ENCODE measurements at regions not wholly inside any gene's neighbourhood (a gene's known extent, or its start where the extent isn't known, plus 50 kb on each side); places are given as distances from the start of the nearest gene placed in this dataset.

DNA sequence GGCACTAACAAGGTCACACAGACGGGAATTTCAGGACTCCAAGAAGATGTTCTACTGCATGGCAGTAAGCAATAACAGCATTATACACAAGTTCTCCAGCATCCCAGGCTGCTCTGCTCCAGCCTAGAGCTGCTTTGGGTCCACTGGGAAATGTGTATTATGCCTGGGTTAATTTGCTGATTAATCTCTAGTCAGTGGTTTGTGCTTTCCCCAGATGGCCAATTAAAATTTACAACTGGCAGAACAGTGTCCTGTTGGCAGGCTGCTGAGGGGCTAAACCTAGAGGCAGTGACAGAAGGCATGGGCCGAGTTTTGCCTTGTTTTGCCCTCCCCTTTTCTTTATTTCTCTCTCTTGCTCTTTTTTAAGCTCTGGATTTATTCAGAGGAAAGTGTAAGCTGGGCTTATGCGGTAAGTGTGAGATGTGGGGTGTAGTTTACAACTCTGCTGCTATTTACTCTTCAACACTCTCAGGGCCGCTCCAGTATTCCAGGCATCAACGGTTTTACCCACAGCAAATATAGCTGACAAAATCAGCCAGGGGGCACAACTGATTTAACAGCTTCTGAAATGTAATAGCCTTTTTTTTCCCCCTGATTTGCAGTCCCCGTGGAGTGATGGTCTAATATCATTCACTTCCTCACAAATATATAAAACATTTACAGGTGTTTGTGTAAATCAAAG lies 348.0 kb downstream of the GPD2 start:
- H3K9me3 Mint-ChIP-seq (ENCODE audit: low read depth), result no peaks in the 10 kb centered on the region
- H3K4me1 Mint-ChIP-seq, result no peaks in the 10 kb centered on the region
- ChIA-PET CTCF (interaction anchor here (0.6 kb wide), 1 partner anchor 414 kb away, joined by 3 read pairs; no protein-coding TSS in a partner anchor), POLR2A (no interaction called here)
- no peaks in the 10 kb centered on the region for H3K36me3 Mint-ChIP-seq (ENCODE audit: low read depth)
- H3K4me3 Mint-ChIP-seq, result no peak overlapping the region
- intact Hi-C loops (cut with DNase I, micrococcal nuclease), result no loop called here
- H3K27me3 Mint-ChIP-seq, result no peaks in the 10 kb centered on the region
- H3K27ac Mint-ChIP-seq, result no peak overlapping the region
- DNase-seq (no peak), ATAC-seq (no peak)

DNA sequence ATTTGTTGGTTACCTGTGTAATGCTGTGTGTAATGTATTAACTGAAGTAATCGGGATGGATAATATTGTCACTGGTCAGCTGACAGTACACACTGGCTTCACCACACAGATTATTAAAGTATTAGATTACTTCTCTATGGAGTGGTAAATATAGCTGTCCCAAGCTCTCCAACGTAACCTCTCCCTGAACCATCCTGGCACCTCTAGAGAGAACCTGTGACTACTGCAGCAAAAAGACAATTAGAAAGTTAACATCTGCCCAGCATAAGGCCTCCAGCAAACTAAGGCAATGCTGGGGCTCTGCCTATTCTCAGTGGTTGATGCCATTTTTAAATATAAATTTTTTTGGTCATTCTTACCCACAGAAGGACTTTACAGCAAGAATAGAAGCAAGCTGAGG lies 351.3 kb downstream of the GPD2 start:
- Mint-ChIP-seq H3K4me1 (no peaks in the 10 kb centered on the region), H3K27me3 (no peaks in the 10 kb centered on the region), H3K4me3 (no peak overlapping the region), H3K9me3 (ENCODE audit: low read depth) (no peaks in the 10 kb centered on the region), H3K36me3 (ENCODE audit: low read depth) (no peaks in the 10 kb centered on the region), H3K27ac (no peak overlapping the region)
- intact Hi-C loops (cut with DNase I, micrococcal nuclease), result no loop called here
- CTCF ChIA-PET, result no interaction called here
- DNase-seq (no peak), ATAC-seq (no peak)
- POLR2A ChIA-PET, result no interaction called here

GRCh38 chr2:156790343-156791037 lies 354.3 kb downstream of the GPD2 start:
- intact Hi-C loops (cut with DNase I, micrococcal nuclease), result no loop called here
- DNase-seq (no peak), ATAC-seq (no peak)
- ChIA-PET CTCF (interaction anchor here (0.8 kb wide), 1 partner anchor 426 kb away, joined by 3 read pairs; no protein-coding TSS in a partner anchor), POLR2A (no interaction called here)
- Mint-ChIP-seq H3K9me3 (ENCODE audit: low read depth) (no peaks in the 10 kb centered on the region), H3K4me1 (no peaks in the 10 kb centered on the region), H3K36me3 (ENCODE audit: low read depth) (no peaks in the 10 kb centered on the region), H3K27me3 (peaks cover 2% of the 10 kb centered on the region), H3K4me3 (no peak overlapping the region), H3K27ac (no peak overlapping the region)

DNA sequence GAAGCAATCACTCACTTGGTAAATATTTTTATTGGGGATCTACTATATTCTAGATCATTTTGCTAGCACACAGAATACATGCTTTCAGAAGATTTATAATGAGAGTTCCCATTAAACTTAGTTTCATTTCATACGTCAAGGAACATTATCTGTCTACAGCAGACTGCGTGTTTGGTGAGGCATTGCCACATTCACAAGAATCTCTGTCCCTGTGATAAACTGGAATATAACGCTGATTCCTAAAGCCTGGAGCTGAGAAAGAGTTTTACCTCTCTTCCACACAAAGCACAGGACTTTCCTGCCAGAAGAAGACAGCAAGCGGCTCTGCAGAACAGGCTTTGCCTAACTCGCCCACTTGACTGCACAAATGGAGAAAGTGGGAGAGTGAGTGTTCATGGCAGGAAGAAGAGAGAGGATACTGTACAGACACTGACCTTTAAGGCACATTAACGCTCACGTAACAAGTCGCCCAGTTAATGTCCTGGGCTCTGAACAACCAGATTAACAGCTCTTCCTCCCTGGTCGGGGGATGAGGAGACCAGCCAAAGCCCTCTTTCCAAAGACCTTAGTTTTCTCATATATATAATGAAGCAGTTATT lies 356.2 kb downstream of the GPD2 start:
- no peaks in the 10 kb centered on the region for H3K36me3 Mint-ChIP-seq (ENCODE audit: low read depth)
- H3K27ac Mint-ChIP-seq, result no peak overlapping the region
- POLR2A ChIA-PET, result no interaction called here
- H3K27me3 Mint-ChIP-seq, result peaks cover 2% of the 10 kb centered on the region
- DNase-seq, result no peak
- no peak for ATAC-seq
- no peaks in the 10 kb centered on the region for H3K4me1 Mint-ChIP-seq
- H3K4me3 Mint-ChIP-seq, result no peak overlapping the region
- no peaks in the 10 kb centered on the region for H3K9me3 Mint-ChIP-seq (ENCODE audit: low read depth)
- intact Hi-C loops (cut with DNase I, micrococcal nuclease), result no loop called here
- CTCF ChIA-PET, result no interaction called here

- Mint-ChIP-seq H3K4me3 (no peak overlapping the region), H3K36me3 (ENCODE audit: low read depth) (no peaks in the 10 kb centered on the region), H3K9me3 (ENCODE audit: low read depth) (no peaks in the 10 kb centered on the region), H3K27me3 (peaks cover 2% of the 10 kb centered on the region), H3K4me1 (no peaks in the 10 kb centered on the region), H3K27ac (no peak overlapping the region)
- CTCF ChIA-PET, result interaction anchor here (0.6 to 1.2 kb wide), 2 partner anchors 25 to 665 kb away, joined by 3 read pairs; no protein-coding TSS in a partner anchor
- DNase-seq (no peak), ATAC-seq (no peak)
- intact Hi-C loops (cut with DNase I, micrococcal nuclease), result no loop called here
- POLR2A ChIA-PET, result no interaction called here
These were observed 361.7 kb downstream of the GPD2 start for GRCh38 chr2:156797832-156798231.

- Mint-ChIP-seq H3K9me3 (ENCODE audit: low read depth) (no peaks in the 10 kb centered on the region), H3K36me3 (ENCODE audit: low read depth) (no peaks in the 10 kb centered on the region), H3K27ac (no peak overlapping the region), H3K27me3 (peaks cover 3% of the 10 kb centered on the region), H3K4me3 (no peak overlapping the region), H3K4me1 (no peaks in the 10 kb centered on the region)
- ATAC-seq, result no peak
- DNase-seq, result no peak
- intact Hi-C loops (cut with DNase I, micrococcal nuclease), result no loop called here
- CTCF ChIA-PET, result no interaction called here
- POLR2A ChIA-PET, result no interaction called here
These were observed 364.0 kb downstream of the GPD2 start for GRCh38 chr2:156800065-156800653.

DNA sequence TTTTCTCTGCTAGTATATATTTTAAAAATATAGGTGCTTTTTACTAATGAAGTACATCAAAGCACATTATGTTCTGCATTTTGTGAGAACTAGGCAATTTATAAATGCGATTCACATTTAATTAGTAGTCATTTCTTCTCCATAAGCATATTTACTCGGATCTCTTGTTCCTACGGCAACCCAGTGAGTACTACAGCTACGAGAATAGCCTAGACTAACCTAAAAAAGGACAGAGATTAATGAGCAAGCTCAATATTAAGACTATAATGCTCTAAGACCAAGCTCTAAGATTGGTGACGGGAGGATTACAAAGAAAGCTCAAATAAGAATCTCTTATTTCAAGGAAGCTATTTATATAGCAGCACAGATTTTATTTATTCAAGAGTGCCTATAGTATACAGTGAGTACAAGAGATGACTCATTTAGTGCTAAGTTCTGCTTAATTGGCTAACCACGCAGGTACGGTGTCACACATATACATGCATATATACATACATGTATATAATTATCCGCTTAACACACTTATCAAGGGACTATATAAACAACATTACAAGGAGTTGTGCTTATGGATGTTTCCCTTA lies 364.7 kb downstream of the GPD2 start:
- H3K36me3 Mint-ChIP-seq (ENCODE audit: low read depth), result no peaks in the 10 kb centered on the region
- no peaks in the 10 kb centered on the region for H3K9me3 Mint-ChIP-seq (ENCODE audit: low read depth)
- intact Hi-C loops (cut with DNase I, micrococcal nuclease), result no loop called here
- CTCF ChIA-PET, result no interaction called here
- H3K4me3 Mint-ChIP-seq, result no peak overlapping the region
- POLR2A ChIA-PET, result no interaction called here
- peaks cover 3% of the 10 kb centered on the region for H3K27me3 Mint-ChIP-seq
- no peak for DNase-seq
- no peak overlapping the region for H3K27ac Mint-ChIP-seq
- no peaks in the 10 kb centered on the region for H3K4me1 Mint-ChIP-seq
- ATAC-seq, result no peak

GRCh38 chr2:156803243-156803642 lies 367.1 kb downstream of the GPD2 start:
- CTCF ChIA-PET, result no interaction called here
- H3K27me3 Mint-ChIP-seq, result peaks cover 3% of the 10 kb centered on the region
- no peaks in the 10 kb centered on the region for H3K4me1 Mint-ChIP-seq
- no peak for DNase-seq
- intact Hi-C loops (cut with DNase I, micrococcal nuclease), result no loop called here
- POLR2A ChIA-PET, result no interaction called here
- no peaks in the 10 kb centered on the region for H3K9me3 Mint-ChIP-seq (ENCODE audit: low read depth)
- H3K27ac Mint-ChIP-seq, result no peak overlapping the region
- ATAC-seq, result no peak
- no peaks in the 10 kb centered on the region for H3K36me3 Mint-ChIP-seq (ENCODE audit: low read depth)
- H3K4me3 Mint-ChIP-seq, result no peak overlapping the region

- Mint-ChIP-seq H3K36me3 (ENCODE audit: low read depth) (no peaks in the 10 kb centered on the region), H3K4me1 (no peaks in the 10 kb centered on the region), H3K9me3 (ENCODE audit: low read depth) (no peaks in the 10 kb centered on the region), H3K4me3 (no peak overlapping the region), H3K27ac (no peak overlapping the region), H3K27me3 (peaks cover 3% of the 10 kb centered on the region)
- ATAC-seq (no peak), DNase-seq (no peak)
- ChIA-PET CTCF (no interaction called here), POLR2A (no interaction called here)
- intact Hi-C loops (cut with DNase I, micrococcal nuclease), result no loop called here
These were observed 367.8 kb downstream of the GPD2 start for GRCh38 chr2:156803967-156804366.

- Mint-ChIP-seq H3K27ac (no peak overlapping the region), H3K27me3 (no peaks in the 10 kb centered on the region), H3K4me3 (no peak overlapping the region), H3K4me1 (no peaks in the 10 kb centered on the region), H3K9me3 (ENCODE audit: low read depth) (no peaks in the 10 kb centered on the region), H3K36me3 (ENCODE audit: low read depth) (no peaks in the 10 kb centered on the region)
- CTCF ChIA-PET, result no interaction called here
- DNase-seq, result no peak
- POLR2A ChIA-PET, result no interaction called here
- intact Hi-C loops (cut with DNase I, micrococcal nuclease), result no loop called here
- ATAC-seq, result no peak
These were observed 373.9 kb downstream of the GPD2 start for GRCh38 chr2:156810094-156810493.

- no peaks in the 10 kb centered on the region for H3K36me3 Mint-ChIP-seq (ENCODE audit: low read depth)
- no peaks in the 10 kb centered on the region for H3K9me3 Mint-ChIP-seq (ENCODE audit: low read depth)
- intact Hi-C loops (cut with DNase I, micrococcal nuclease), result no loop called here
- H3K4me3 Mint-ChIP-seq, result no peak overlapping the region
- DNase-seq (no peak), ATAC-seq (no peak)
- POLR2A ChIA-PET, result no interaction called here
- H3K27ac Mint-ChIP-seq, result no peak overlapping the region
- H3K27me3 Mint-ChIP-seq, result no peaks in the 10 kb centered on the region
- no peaks in the 10 kb centered on the region for H3K4me1 Mint-ChIP-seq
- CTCF ChIA-PET, result no interaction called here
These were observed 376.3 kb downstream of the GPD2 start for GRCh38 chr2:156812496-156812895.

DNA sequence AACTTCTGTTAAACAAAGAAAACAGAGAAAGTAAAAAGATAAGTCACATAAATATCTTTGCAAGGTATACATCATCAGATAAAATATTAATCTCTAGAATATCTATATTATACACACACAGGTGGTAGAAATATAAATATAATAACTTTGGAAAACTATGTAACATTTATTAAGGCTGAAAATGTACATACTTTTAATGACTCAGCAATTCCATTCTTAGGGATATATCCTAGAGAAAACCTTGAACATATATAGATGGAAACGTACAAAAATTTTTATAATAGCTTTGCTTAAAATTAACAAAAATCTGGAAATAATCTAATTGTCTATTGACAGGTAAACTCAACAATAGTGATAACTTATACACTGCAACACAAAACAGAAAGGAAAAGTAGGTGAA lies 381.3 kb downstream of the GPD2 start:
- ChIA-PET CTCF (no interaction called here), POLR2A (no interaction called here)
- no peak for ATAC-seq
- Mint-ChIP-seq H3K9me3 (ENCODE audit: low read depth) (no peaks in the 10 kb centered on the region), H3K27ac (no peak overlapping the region), H3K4me1 (peaks cover 6% of the 10 kb centered on the region), H3K27me3 (no peaks in the 10 kb centered on the region), H3K4me3 (no peak overlapping the region), H3K36me3 (ENCODE audit: low read depth) (no peaks in the 10 kb centered on the region)
- DNase-seq, result no peak
- intact Hi-C loops (cut with DNase I, micrococcal nuclease), result no loop called here

Measured in activated CD4-positive, alpha-beta T cell treated with anti-CD3 and anti-CD28 coated beads for 36 hours (primary cell).